ENCODE measurements at regions not wholly inside any gene's neighbourhood (a gene's known extent, or its start where the extent isn't known, plus 50 kb on each side); places are given as distances from the start of the nearest gene placed in this dataset.
A peak's percentile ranks its signal among the peaks of the same experiment; 100 is the strongest.
"Not testable (repeated sequence)": the region's sequence is repeated elsewhere in the genome, so short reads cannot be mapped to it uniquely, and the experiment has no call there.

DNA sequence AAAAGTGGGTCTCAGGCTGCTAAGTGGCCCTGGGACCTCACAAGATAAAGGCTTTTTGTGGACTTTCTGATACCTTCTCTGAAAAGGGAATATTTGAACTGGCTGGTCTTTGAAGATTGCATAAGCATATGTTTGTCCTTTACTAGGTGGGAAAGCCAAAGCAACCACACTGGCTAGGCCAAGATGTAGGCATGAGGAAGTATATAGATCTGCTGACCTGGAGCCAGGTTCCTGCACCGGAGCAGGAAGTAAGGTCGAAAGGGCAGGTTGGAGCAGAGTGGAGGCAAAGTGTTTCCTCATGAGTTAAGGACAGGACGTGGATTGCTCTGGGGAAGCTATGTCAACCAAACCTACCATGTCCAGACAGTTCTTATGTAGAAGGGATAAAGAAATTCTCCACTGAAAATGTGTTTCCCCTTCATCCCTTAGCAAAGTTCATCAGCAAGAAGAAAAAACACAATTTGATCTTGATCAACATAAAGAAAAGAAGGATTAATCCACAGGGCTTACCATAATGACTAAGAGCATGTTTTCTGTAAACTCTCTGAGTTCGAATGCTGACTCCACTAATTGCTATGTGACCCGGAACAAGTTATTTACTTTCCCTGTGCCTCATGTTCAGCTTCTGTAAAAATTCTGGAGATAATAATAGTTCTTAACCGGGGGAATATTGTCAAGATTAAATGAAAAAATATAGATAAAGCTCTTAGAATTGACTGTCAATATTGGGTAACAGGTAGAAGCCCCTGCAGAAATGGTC is 156.1 kb upstream of the SRD5A2 start:
- no peak for DNase-seq (ENCODE audit: low spot score)

DNA sequence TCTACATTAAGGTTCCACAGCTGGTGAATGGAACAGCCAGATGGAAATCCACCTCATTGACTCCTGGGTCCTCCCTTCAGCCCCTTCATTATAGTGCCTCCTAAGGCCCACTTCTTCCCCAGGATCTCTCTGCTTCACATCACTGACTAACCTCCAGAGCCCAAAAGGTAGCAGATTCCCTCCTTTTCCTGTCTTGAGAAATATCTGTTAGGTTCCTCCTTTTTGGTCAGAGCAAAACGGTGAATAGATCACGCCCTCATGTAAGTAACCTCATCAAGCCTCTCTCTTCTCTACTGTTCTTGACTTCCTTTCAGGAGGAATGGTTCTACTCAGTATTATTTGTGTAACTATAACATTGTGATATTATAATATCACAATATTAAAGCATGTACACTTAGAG is 155.0 kb upstream of the SRD5A2 start:
- no peak for DNase-seq (ENCODE audit: low spot score)

DNA sequence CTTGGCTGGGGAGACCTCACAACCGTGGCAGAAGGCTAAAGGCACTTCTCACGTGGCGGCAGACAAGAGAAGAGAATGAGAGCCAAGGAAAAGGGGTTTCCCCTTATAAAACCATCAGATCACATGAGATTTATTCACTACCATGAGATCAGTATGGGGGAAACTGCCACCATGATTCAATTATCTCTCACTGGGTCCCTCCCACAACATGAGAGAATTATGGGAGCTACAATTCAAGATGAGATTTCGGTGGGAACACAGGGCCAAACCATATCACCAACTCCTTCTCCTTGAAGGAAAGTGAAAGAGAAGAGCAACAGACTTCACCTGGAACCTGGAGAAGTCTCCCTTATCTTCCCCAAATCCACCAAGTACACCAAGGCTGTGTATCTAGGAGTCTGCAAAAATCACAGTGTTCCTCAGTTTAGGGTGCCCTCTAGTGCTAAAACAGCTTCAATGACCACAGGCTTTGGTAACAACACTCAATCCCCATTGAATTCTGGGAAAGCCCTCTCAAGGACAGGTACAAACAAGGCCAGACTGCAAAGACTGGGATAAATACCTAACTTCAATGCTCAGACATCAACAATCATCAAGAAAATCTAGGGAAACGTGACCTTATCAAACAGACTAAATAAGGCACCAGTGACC is 148.8 kb upstream of the SRD5A2 start:
- peak; percentile 35 for DNase-seq (ENCODE audit: low spot score)

DNA sequence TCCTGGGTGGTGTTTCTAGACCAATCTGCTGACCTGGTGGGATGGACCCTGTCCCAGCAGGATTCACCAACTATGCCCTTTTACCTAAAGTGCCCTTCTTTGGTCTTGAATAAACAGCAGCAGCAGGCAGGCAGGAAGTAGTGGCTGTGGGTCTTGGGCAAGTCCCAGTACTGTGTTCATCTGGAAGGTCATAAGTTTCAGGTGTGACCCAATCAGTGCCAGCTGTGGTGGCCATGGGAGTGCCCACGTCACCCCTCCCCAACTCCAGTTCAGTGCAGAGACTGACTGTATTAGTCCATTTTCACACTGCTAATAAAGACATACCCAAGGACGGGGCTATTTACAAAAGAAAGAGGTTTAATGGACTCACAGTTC is 148.3 kb upstream of the SRD5A2 start:
- no peak for DNase-seq (ENCODE audit: low spot score)

DNA sequence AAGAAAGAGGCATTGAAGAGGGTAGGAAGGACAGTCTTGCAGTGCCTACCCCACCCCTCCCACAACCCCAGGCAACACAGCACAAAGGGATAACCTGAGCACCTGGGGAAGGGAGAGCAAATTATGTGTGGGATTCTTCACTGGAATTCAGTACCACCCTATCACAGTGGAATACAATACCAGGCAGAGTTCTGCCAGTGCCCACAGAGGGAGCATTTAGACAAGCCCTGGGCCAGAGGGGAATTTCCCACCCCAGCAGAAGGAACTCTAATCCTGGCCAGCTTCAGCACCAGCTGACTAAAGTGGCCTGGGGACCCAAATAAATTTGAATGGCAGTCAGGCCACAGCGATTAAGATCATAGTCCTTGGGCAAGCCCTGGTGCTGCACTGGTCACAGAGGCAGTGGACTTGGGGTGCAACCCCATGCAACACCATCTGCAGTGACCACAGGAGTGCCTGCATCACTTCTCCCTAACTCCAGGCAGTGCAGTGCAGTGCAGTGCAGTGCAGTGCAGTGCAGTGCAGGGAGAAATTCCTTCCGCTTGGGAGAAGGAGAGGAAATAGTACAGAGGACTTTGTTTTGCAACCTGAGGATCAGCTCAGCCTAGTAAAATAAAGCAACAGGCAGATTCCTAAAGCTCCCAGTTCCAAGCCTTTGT is 147.8 kb upstream of the SRD5A2 start:
- DNase-seq (ENCODE audit: low spot score): no peak

DNA sequence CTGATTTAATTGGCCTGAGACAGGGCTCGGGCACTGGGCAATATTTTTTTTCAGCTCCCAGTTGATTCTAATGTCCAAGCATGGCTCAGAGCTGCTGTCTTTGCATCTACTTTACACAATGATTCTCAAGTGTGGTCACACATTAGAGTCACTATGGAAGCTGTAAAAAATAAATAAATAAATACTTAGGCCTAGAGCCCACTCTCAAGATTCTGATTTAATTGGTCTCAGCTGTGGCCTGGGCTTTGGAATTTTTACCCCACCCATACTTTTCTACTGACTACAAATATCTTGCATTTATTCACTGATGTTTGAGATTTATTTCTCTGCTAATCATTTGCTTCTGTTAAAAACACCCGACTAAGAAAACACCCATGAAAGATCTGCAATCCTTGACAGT is 145.7 kb upstream of the SRD5A2 start:
- DNase-seq (ENCODE audit: low spot score): no peak

DNA sequence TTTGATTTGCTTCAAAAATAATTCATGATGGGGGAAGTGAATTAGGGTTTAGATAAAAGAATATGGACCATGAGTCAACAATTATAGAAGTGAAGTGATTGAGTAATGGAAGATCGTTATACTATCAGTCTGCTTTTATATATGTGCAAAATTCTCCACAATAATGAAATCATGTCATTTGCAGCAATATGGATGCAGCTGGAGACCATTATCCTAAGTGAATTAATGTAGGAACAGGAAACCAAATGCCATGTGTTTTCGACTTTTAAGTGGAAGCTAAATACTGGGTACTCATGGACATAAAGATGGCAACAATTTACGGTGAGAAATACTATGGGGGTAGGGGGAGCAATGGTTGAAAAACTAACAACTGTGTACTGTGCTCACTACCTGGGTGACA is 144.7 kb upstream of the SRD5A2 start:
- DNase-seq (ENCODE audit: low spot score): no peak

DNA sequence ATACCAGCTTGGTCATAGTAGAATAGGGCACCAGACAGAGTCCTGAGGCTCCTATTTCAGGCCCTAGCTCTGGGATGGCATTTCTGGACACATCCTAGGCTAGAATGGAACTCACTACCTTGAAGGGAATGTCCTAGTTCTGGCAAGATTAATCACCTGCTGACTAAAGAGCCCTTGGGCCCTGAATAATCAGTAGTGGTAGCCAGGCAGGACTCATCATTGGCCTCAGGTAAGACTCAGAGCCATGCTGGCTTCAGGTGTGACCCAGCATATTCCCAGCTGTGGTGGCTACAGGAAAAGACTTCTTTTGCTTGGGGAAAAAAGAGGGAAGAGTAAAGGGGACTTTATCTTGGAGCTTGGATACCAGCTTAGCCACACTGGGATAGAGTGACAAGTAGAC is 131.0 kb upstream of the SRD5A2 start:
- DNase-seq (ENCODE audit: low spot score): no peak

DNA sequence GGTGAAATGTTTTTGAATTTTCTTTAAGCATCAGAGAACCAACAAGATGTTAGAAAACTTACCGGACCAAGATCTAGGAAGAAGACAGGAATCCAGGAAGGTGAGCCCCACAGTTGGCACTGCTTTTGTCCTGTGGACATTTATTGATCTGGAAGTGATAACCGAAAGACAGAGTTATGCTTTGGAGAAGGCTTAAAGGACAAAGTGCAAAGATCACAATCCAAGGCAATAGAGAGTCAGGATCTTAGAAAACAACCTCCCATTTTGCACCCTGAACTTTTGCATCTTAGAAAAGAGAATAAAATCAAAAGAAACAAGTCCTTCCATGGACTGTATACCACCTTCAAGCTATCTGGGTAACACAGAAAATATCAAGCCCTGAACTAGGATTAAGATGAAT is 129.4 kb upstream of the SRD5A2 start:
- no peak for DNase-seq (ENCODE audit: low spot score)

DNA sequence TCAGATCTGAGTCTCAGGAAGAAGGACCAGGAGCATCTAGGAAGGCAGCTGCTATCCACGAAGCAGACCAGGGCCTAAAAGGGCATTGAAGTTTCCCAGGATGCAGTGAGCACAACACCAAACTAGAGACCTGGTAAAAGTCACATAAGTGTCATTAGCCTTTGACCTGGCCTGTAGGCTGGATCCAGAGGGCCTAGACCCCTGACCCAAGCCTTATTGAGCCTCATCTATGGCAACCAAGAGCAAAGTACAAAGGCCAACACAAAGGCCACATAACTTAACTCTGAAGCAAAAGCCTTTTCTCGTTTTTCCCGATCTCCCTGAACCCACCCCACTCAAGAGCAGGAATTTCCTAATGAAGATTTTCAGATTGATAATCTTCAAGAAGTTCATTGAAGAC is 127.3 kb upstream of the SRD5A2 start:
- no peak for DNase-seq (ENCODE audit: low spot score)

DNA sequence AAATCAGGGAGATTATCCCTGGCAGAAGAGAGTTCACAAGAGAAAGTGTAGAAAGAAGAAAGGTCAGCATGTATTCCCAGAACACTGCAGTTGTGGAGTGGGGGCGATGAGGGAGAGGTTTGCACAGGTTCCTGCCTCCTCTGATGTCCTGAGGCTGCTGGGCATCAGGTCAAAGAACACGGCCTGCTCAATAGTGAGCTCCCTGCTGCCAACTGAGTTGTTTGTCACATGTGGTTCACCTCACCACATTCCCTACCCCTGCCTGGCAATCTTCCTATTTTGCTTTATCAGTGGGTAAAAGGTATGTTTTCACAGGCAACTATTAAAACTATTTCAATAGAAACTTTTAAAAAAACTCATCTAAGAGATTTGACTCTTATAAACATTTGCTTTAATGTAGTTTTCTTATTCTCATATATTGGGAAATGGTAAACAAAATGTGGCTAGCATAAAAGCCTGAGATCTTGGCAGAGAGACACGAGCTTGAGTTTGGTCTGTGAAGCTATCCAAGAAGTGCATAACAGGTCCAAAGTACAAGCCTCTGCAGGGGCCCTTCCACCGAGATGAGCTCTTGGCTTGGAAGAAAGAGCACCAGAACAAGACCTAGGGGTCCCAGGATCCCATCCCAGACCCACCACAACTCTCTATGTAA is 123.9 kb upstream of the SRD5A2 start:
- DNase-seq (ENCODE audit: low spot score): no peak

DNA sequence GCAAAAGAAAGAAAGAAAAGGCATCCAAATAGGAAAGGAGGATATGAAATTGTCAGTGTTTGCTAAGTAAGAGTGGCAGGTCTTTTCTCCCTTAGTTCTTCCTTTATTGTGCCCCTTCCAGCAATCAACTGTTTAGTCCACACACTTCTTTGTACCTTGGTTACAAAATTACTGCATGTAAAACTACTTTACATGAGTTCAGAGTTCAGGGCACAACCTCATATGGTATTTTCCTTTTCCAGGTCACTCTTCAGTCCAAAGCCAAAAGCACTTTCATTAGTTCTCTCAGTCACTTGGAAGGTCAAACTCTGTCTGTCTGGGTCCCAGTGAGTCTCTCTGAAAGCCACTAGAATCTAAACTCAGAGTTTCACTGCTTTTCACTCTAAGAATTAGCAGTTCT is 122.5 kb upstream of the SRD5A2 start:
- DNase-seq (ENCODE audit: low spot score): no peak

DNA sequence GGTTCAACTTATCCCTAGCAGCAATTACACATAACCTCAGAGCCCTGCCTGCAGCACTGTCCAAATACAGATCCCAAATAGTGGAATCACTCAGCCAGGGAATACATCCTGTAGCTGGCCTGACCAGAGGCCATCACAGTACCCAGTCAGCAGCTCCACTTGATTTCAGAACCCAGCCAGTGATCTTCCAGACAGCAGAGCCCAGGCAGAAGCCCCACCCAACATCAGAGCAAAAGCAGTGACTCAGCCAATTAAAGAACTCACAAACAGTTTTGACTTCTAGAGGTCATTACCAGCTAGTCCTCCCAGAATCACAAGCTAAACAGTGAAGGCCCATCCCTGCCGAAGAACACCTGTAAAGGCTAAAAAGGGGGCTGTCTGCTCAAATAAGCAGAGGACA is 118.0 kb upstream of the SRD5A2 start:
- no peak for DNase-seq (ENCODE audit: low spot score)

DNA sequence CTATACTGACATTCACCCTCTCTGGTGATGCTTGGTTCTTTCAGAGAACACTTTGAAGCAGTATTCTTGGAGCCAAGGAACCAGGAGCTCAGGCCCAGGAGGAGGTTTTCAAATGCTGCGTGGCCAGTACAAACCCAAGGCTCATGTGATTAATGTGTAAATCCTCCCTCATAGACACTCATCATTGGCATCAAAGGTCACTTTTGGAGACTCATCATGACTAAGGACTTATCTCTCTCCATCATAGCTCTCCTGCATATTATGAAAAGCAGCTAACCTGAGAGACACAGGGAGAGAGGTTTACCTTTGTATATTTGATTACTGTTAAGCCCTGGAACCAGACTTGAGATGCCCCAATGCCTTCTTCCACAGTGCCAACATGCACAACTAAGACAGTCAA is 115.3 kb upstream of the SRD5A2 start:
- no peak for DNase-seq (ENCODE audit: low spot score)

DNA sequence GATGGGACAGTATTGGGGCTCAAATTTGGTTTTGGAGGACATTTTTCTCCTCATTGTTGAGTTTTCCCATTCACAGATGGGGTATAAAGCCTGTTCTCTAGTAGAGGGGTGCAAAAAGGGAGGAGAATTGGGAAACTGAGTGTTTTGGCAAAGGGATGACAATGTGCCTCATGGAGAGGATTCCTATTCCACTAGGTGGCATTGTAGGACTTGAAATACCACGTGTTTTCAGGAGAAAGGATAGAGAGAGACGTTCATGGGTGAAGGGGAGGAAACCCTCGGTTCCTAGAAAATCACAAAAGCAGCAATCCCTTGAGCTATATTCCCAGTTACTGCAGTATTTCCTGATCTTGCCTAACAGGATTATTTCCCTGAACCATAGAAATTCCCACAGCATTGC is 113.7 kb upstream of the SRD5A2 start:
- no peak for DNase-seq (ENCODE audit: low spot score)

DNA sequence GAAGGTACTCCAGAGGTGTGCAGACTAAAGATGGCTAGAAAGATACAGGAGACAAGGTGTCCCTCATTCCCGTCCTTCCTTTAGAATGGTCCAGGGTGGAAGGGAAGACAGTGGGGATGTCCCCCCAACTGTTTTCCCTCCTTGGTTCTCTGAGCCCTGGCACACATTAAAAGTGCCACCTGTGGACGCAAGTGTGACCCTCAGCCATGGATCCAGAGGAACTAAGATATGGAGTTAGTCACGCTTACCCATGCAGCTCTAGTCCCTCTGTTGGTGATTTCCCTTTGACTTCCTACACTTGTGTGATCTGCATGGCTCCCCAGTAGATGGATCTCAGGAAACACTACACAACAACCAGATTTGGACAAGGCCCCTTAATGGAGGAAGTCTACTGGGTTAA is 113.1 kb upstream of the SRD5A2 start:
- no peak for DNase-seq (ENCODE audit: low spot score)

DNA sequence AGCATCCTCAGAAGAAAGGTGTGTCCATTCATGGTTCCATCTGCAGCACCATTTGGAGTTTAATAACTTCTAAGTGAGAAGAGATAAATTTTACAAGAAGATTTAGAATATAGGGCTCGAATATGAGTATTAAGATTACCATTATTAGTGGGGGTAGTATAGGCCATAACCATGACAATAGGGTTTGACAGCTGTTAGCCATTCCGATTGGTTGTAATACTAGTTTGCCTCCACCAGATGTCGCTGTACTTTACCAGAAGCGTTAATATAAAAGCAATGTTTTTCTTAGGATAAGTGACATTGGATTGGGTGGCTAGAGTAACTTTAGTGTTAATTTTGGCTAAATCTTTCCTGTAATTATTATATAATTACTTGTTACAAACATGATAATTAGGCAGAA is 107.5 kb upstream of the SRD5A2 start:
- DNase-seq (ENCODE audit: low spot score): no peak

DNA sequence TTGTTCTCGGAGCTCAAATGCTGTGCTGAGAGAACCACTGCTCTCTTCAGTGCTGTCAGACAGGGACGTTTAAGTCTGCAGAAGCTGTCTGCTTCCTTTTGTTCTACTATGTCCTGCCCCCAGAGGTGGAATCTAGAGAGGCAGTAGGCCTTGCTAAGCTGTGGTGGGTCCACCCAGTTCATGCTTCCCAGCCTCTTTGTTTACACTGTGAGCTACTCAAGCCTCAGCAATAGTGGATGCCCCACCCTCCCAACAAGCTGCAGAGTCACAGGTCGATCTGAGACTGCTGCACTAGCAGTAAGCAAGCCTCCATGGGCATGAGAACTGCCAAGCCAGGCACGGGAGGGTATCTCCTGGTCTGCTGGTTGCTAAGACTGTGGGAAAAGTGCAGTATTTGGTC is 102.8 kb upstream of the SRD5A2 start:
- not testable (repeated sequence) for DNase-seq (ENCODE audit: low spot score)

DNA sequence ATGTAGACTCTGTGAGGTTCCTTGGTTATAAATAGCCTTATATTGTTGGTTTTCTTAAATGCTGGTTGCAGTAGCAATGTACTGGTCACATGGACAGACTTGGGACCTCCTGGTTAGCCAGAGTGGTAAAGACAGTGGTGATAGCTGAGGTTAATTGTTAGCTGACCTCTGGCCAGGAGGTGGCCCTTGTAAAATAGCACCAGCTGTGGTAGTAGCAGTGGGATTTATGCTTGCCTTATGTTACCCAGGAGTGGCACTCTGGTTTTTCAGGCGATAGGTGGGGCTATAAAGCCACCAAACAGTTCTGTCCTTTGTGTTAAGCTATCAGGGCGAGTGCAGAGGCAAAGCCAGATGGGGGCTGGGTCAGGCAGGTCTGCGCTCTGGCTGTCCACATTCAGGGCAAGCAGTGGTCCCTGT is 94.8 kb upstream of the SRD5A2 start:
- no peak for DNase-seq (ENCODE audit: low spot score)

DNA sequence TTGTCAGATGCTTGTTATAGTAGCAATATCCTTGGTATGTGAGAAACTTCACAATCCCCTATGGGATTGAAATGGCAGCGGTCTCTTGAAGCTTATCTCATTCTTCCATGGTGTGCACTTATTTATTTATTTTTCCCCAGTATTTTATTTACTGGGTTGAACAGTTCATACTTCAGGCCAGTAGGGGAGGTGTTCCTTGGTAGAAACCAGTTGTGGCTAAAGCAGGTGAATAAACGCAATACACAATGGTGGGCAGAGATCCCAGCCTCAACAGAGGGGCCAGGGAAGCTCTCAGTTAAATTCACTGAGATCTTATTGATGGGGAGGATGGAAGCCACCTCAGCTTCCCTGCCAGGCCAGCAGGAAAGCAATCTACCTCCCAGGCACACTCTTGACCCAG is 93.7 kb upstream of the SRD5A2 start:
- no peak for DNase-seq (ENCODE audit: low spot score)

DNA sequence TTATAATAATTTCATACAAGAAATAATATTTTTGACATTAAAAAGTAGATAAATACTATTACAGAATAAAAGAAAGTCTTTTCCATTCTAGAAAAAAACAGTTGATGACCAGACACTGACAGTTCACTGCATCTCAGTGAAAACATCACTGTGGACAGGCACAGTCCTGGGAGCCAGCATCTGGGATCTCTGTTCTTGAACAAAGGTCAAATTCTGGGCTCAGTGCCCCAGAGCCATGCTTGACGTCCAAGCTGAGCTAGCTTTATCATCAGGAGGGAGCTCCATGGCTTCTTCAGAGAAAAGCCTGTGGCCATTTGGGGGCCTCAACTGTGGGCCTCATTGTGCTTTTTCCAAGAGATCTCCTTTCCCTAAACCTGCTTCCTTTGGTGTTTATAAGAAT is 86.1 kb upstream of the SRD5A2 start:
- no peak for DNase-seq (ENCODE audit: low spot score)

DNA sequence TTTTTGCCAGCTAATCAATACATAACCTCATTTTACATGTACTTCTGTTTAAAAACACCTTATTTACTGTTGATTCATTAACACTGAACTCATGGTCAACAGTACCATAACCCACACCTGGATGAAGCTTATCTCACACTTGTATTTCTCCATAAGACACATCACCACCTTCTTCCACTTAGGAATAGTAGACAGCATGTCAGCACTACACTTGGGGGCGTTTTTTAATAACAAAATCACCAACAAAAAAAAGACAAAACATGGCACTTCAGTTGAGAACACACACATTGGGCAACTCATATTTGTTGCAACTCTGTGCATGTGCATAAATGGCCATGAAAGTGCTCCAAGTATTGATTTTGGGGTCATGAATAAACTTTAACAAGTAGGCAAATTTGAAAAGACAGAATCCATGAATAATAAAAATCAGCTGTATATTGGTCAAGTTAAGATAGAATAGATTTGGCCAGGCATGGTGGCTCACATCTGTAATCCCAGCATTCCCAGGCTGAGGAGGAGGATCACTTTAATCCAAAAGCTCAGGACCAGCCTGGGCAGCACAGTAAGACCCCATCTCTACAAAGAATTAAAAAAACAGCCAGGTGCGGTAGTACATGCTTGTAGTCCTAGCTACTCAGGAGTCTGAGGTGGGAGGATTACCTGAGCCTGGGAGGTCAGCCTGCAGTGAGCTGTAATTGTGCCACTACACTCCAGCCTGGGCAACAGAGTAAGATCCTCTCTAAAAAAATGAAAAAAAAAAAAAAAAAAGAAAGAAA is 84.4 kb upstream of the SRD5A2 start:
- DNase-seq (ENCODE audit: low spot score): no peak
